Activated CD8-positive, alpha-beta memory T cell treated with anti-CD3 and anti-CD28 coated beads for 1 hour (primary cell): ENCODE measurements at regions not wholly inside any gene's neighbourhood (a gene's known extent, or its start where the extent isn't known, plus 50 kb on each side); places are given as distances from the start of the nearest gene placed in this dataset.
"Not testable (repeated sequence)": the region's sequence is repeated elsewhere in the genome, so short reads cannot be mapped to it uniquely, and the experiment has no call there.

Source experiments
- DNase-seq, 2 donors: peaks; one replicate each; pipeline ENCODE4 v3.0.0-alpha.2; 2020; ENCODE audit warnings: low read depth in 1 of 2; ENCODE audit errors: extremely low read depth in 1 of 2

GRCh38 chr1:232363008-232363407 is 266.9 kb downstream of the SIPA1L2 start:
- DNase-seq = no peak

GRCh38 chr1:232357416-232357815 is 272.5 kb downstream of the SIPA1L2 start:
- DNase-seq = no peak

- no peak for DNase-seq
These were observed 274.5 kb downstream of the SIPA1L2 start for GRCh38 chr1:232355162-232356006.

GRCh38 chr1:232353001-232353400 is 276.9 kb downstream of the SIPA1L2 start:
- DNase-seq = no peak

- DNase-seq = no peak
These were observed 277.6 kb downstream of the SIPA1L2 start for GRCh38 chr1:232352366-232352765.

- DNase-seq = no peak
These were observed 278.6 kb downstream of the SIPA1L2 start for GRCh38 chr1:232351335-232351734.

- no peak for DNase-seq
These were observed 283.1 kb downstream of the SIPA1L2 start for GRCh38 chr1:232346844-232347243.

GRCh38 chr1:232344791-232345399 is 285.0 kb downstream of the SIPA1L2 start:
- DNase-seq = no peak

- DNase-seq = not testable (repeated sequence)
These were observed 285.7 kb downstream of the SIPA1L2 start for GRCh38 chr1:232344186-232344585.

GRCh38 chr1:232340446-232340845 is 289.5 kb downstream of the SIPA1L2 start:
- DNase-seq = no peak

GRCh38 chr1:232339073-232339472 is 290.9 kb downstream of the SIPA1L2 start:
- no peak for DNase-seq

- DNase-seq = no peak
These were observed 294.1 kb downstream of the SIPA1L2 start for GRCh38 chr1:232335741-232336293.

- DNase-seq = peak in 1 of 2 donors; percentile 3
These were observed 294.7 kb downstream of the SIPA1L2 start for GRCh38 chr1:232335261-232335660.

- no peak for DNase-seq
These were observed 295.1 kb downstream of the SIPA1L2 start for GRCh38 chr1:232334811-232335210.

- no peak for DNase-seq
These were observed 295.7 kb downstream of the SIPA1L2 start for GRCh38 chr1:232334246-232334645.

- DNase-seq = no peak
These were observed 296.5 kb downstream of the SIPA1L2 start for GRCh38 chr1:232333419-232333767.

- not testable (repeated sequence) for DNase-seq
These were observed 297.1 kb downstream of the SIPA1L2 start for GRCh38 chr1:232332710-232333418.

GRCh38 chr1:232329103-232329813 is 300.7 kb downstream of the SIPA1L2 start:
- no peak for DNase-seq

GRCh38 chr1:232328486-232329102 is 301.3 kb downstream of the SIPA1L2 start:
- DNase-seq = no peak

- DNase-seq = no peak
These were observed 302.0 kb downstream of the SIPA1L2 start for GRCh38 chr1:232327899-232328298.
